Activated naive CD8-positive, alpha-beta T cell treated with anti-CD3 and anti-CD28 coated beads, Interleukin-2, amount 10 ng/mL, durations not matched to agents 7 days and 5 days (primary cell): ENCODE measurements at regions not wholly inside any gene's neighbourhood (a gene's known extent, or its start where the extent isn't known, plus 50 kb on each side); places are given as distances from the start of the nearest gene placed in this dataset.

Experiments
- ATAC-seq: fragments of 150-1000 bp; cut with Tn5 transposase; one replicate; pipeline ENCODE4 v1.10.0; 2021; ENCODE audit warnings: low read depth, moderate library complexity
- POLR2A ChIA-PET: fragments of 350-600 bp; sonication (Branson Sonifier 250); formaldehyde crosslinking; loops from one replicate; lab custom pipeline; 2021; ENCODE audit warnings: antibody characterized with exemption; lab: Charles Lee
- DNase-seq: peaks from one replicate; pipeline ENCODE4 v3.0.0; 2021
- H3K27ac Mint-ChIP-seq: one replicate; pipeline ENCODE4 v1.8.0; 2022; ENCODE audit warnings: mild to moderate bottlenecking, mixed read lengths
- H3K27me3 Mint-ChIP-seq: one replicate; pipeline ENCODE4 v1.8.0; 2022; ENCODE audit warnings: mild to moderate bottlenecking, moderate library complexity, mixed read lengths
- H3K36me3 Mint-ChIP-seq: one replicate; pipeline ENCODE4 v1.8.0; 2021; ENCODE audit warnings: mild to moderate bottlenecking, mixed read lengths
- H3K4me1 Mint-ChIP-seq: one replicate; pipeline ENCODE4 v1.8.0; 2021; ENCODE audit warnings: mixed read lengths
- H3K4me3 Mint-ChIP-seq: one replicate; pipeline ENCODE4 v1.8.0; 2022; ENCODE audit warnings: mild to moderate bottlenecking, moderate library complexity, mixed read lengths
- H3K9me3 Mint-ChIP-seq: one replicate; pipeline ENCODE4 v1.8.0; 2021; ENCODE audit warnings: mixed read lengths

DNA sequence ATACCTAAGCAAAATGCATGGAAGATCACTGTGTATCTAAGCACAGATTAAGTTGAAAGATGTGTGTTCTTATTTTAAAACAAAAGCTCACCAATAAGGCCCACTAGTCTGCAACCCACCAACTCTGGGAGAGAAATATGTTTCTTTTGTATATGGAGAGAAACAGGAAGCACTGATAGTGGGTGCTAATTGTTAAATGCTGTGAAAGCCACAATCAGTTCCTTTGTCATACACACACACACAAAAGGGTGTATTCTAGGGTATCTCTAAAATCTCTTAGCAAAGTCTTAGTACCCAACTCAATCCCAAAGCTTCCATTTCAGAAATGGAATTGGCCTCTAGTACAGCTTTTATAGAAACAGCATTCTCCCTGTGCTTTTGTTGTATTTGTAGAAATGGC lies 272.7 kb upstream of the FLRT2 start:
- Mint-ChIP-seq H3K4me3 (no peak overlapping the region), H3K4me1 (no peaks in the 10 kb centered on the region), H3K27me3 (no peaks in the 10 kb centered on the region), H3K27ac (no peak overlapping the region), H3K9me3 (peaks cover 1% of the 10 kb centered on the region), H3K36me3 (no peaks in the 10 kb centered on the region)
- ATAC-seq (no peak), DNase-seq (no peak)
- POLR2A ChIA-PET, result no interaction called here

DNA sequence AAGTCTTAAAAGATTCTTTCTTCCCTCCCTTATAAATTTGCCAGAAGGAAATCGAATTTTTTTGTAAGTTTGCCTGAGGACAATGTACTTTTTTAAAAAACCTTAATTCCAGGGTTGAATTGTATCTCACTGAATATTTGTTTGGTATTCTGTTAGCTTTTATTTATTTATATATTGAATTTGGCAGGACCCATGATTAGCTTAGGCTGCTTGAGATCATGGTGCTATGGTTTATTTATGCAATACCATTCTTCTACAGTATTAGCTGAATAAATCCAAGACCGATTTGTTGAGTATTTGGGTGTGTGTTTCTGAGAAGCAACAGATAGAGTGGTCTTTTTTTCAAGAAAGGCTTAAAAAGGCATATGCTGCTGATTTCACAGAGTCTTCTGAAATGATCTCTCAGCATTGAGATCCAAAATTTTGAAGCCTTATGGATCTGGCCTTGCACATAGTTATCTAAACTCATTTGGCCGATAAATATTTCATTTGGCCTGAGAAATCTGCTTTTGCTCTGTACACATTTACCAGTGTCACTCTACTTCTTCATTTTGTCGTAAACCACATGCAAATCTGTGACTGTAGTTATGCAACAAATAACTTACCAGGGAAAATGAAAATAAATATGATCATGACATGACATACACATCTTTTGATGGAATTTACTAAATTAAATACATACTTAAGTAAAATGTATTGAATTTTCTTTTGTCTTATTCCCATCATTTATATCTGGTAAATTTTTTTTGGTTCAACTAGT lies 265.8 kb upstream of the FLRT2 start:
- Mint-ChIP-seq H3K4me3 (no peak overlapping the region), H3K36me3 (no peaks in the 10 kb centered on the region), H3K27ac (no peak overlapping the region), H3K4me1 (no peaks in the 10 kb centered on the region), H3K27me3 (no peaks in the 10 kb centered on the region), H3K9me3 (peaks cover 3% of the 10 kb centered on the region)
- ATAC-seq, result no peak
- no peak for DNase-seq
- POLR2A ChIA-PET, result no interaction called here

GRCh38 chr14:85273099-85273677 lies 256.8 kb upstream of the FLRT2 start:
- ATAC-seq (no peak), DNase-seq (no peak)
- H3K4me3 Mint-ChIP-seq, result no peak overlapping the region
- H3K27ac Mint-ChIP-seq, result no peak overlapping the region
- no peaks in the 10 kb centered on the region for H3K27me3 Mint-ChIP-seq
- no peaks in the 10 kb centered on the region for H3K9me3 Mint-ChIP-seq
- POLR2A ChIA-PET, result no interaction called here
- no peaks in the 10 kb centered on the region for H3K36me3 Mint-ChIP-seq
- no peaks in the 10 kb centered on the region for H3K4me1 Mint-ChIP-seq

GRCh38 chr14:85273952-85274351 lies 256.0 kb upstream of the FLRT2 start:
- no peak for DNase-seq
- Mint-ChIP-seq H3K9me3 (no peaks in the 10 kb centered on the region), H3K4me1 (no peaks in the 10 kb centered on the region), H3K27me3 (no peaks in the 10 kb centered on the region), H3K27ac (no peak overlapping the region), H3K4me3 (no peak overlapping the region), H3K36me3 (no peaks in the 10 kb centered on the region)
- POLR2A ChIA-PET, result no interaction called here
- ATAC-seq, result no peak

GRCh38 chr14:85276161-85276978 lies 253.6 kb upstream of the FLRT2 start:
- Mint-ChIP-seq H3K27ac (no peak overlapping the region), H3K4me3 (no peak overlapping the region), H3K27me3 (no peaks in the 10 kb centered on the region), H3K4me1 (no peaks in the 10 kb centered on the region), H3K36me3 (no peaks in the 10 kb centered on the region), H3K9me3 (no peaks in the 10 kb centered on the region)
- DNase-seq (no peak), ATAC-seq (no peak)
- POLR2A ChIA-PET, result no interaction called here

GRCh38 chr14:85276979-85277228 lies 253.0 kb upstream of the FLRT2 start:
- POLR2A ChIA-PET, result no interaction called here
- DNase-seq (no peak), ATAC-seq (no peak)
- H3K4me3 Mint-ChIP-seq, result no peak overlapping the region
- no peak overlapping the region for H3K27ac Mint-ChIP-seq
- no peaks in the 10 kb centered on the region for H3K27me3 Mint-ChIP-seq
- H3K9me3 Mint-ChIP-seq, result no peaks in the 10 kb centered on the region
- H3K4me1 Mint-ChIP-seq, result no peaks in the 10 kb centered on the region
- no peaks in the 10 kb centered on the region for H3K36me3 Mint-ChIP-seq

DNA sequence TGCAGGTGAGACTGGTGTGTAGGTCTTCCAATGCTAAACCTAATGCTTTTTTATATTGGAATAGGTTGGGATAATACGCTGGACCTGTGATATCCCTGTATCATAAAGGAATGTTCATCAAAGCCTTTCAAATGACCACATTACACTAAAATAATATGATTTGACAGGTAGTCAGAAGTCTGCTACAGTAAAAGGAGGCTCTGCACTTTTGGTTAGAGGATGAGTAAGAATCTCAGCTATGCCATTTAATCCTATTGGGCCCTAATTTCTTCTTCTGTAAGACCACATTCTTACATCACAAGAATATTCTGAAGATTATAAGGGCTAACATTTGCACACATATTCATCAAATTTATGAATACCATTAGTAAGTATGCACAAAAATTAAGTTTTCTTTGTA lies 250.5 kb upstream of the FLRT2 start:
- Mint-ChIP-seq H3K27me3 (no peaks in the 10 kb centered on the region), H3K27ac (no peak overlapping the region), H3K9me3 (no peaks in the 10 kb centered on the region), H3K36me3 (no peaks in the 10 kb centered on the region), H3K4me3 (no peak overlapping the region), H3K4me1 (no peaks in the 10 kb centered on the region)
- POLR2A ChIA-PET, result no interaction called here
- DNase-seq (no peak), ATAC-seq (no peak)

GRCh38 chr14:85280074-85280473 lies 249.9 kb upstream of the FLRT2 start:
- Mint-ChIP-seq H3K36me3 (no peaks in the 10 kb centered on the region), H3K4me1 (no peaks in the 10 kb centered on the region), H3K9me3 (no peaks in the 10 kb centered on the region), H3K4me3 (no peak overlapping the region), H3K27ac (no peak overlapping the region), H3K27me3 (no peaks in the 10 kb centered on the region)
- DNase-seq, result no peak
- POLR2A ChIA-PET, result no interaction called here
- ATAC-seq, result no peak

DNA sequence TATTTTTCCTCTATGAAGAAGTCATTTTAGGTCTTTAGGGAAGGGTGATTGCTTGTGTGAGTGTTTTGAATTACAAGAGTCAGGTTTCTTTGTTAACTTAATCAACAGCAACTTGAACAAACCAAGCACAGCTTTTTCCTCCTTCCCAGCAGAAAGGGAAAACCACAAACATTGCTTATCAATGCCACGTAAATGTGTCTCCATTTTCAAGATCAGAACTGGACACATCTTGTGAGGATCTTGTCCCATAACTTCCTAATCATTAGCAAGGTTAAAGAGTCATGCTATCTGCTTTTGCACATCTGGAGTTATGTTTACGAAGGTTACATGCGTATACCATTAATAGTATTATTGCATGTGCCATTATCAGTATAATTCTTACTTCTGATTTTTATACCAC lies 248.0 kb upstream of the FLRT2 start:
- POLR2A ChIA-PET, result no interaction called here
- no peak overlapping the region for H3K27ac Mint-ChIP-seq
- no peak overlapping the region for H3K4me3 Mint-ChIP-seq
- DNase-seq (no peak), ATAC-seq (no peak)
- no peaks in the 10 kb centered on the region for H3K36me3 Mint-ChIP-seq
- H3K4me1 Mint-ChIP-seq, result no peaks in the 10 kb centered on the region
- H3K9me3 Mint-ChIP-seq, result no peaks in the 10 kb centered on the region
- no peaks in the 10 kb centered on the region for H3K27me3 Mint-ChIP-seq

GRCh38 chr14:85288041-85288440 lies 241.9 kb upstream of the FLRT2 start:
- Mint-ChIP-seq H3K4me1 (no peaks in the 10 kb centered on the region), H3K36me3 (no peaks in the 10 kb centered on the region), H3K4me3 (no peak overlapping the region), H3K27me3 (no peaks in the 10 kb centered on the region), H3K27ac (no peak overlapping the region), H3K9me3 (peaks cover 2% of the 10 kb centered on the region)
- no peak for ATAC-seq
- POLR2A ChIA-PET, result no interaction called here
- DNase-seq, result no peak

GRCh38 chr14:85291731-85292130 lies 238.2 kb upstream of the FLRT2 start:
- ATAC-seq (no peak), DNase-seq (no peak)
- Mint-ChIP-seq H3K27ac (no peak overlapping the region), H3K27me3 (no peaks in the 10 kb centered on the region), H3K4me3 (no peak overlapping the region), H3K9me3 (peaks cover 2% of the 10 kb centered on the region), H3K4me1 (no peaks in the 10 kb centered on the region), H3K36me3 (no peaks in the 10 kb centered on the region)
- POLR2A ChIA-PET, result no interaction called here

DNA sequence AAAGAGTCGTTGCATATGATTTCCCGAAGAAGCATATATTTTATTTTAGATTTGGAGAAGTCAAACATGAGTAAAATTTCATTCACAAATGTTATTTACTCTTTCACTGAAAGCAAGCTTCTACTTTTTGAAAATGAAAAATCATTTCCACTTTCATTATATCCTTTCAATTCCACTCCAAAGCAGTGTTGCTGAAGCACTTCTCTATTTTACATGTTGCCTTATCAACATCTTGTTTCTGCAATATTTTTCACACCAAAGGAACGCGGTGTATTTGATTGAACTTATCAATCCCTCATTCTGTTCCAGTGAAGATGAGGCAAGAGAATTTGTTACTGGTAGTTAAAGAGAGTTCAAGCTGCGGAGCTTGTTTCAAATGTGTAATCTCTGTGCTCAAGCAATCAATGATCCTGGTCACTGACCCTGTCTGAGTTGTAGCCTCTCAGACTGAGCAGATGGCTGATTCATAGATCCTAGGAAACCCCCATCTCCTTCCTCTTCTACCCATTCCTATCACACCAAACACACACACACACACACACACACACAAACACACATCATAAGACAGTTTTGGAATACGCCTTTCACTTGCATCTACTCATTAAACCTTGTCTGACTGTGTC lies 236.2 kb upstream of the FLRT2 start:
- DNase-seq, result no peak
- no peak for ATAC-seq
- POLR2A ChIA-PET, result no interaction called here
- H3K9me3 Mint-ChIP-seq, result peaks cover 1% of the 10 kb centered on the region
- no peaks in the 10 kb centered on the region for H3K36me3 Mint-ChIP-seq
- H3K27ac Mint-ChIP-seq, result no peak overlapping the region
- no peaks in the 10 kb centered on the region for H3K4me1 Mint-ChIP-seq
- no peaks in the 10 kb centered on the region for H3K27me3 Mint-ChIP-seq
- H3K4me3 Mint-ChIP-seq, result no peak overlapping the region

DNA sequence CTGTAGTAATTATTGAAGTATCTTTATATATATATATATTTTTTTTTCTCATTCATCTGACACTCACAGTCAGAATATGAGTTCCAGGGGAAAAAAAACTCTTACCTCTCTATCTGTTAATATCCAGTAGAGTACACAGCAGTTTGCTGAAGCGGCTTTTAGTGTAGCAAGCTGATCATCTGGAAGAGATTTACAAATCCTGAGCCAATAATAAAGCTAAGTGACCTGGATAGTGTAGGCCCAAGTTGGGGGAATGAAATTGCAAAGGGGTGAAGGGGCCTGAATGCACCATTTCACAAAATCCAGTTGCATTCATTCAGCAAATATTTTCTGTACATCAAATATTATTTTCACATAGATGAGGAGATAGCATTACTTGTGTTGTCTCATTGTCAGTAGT lies 234.6 kb upstream of the FLRT2 start:
- Mint-ChIP-seq H3K9me3 (peaks cover 6% of the 10 kb centered on the region), H3K36me3 (no peaks in the 10 kb centered on the region)
- POLR2A ChIA-PET, result no interaction called here

More for the DNA sequence above, 234.6 kb upstream of the FLRT2 start:
- H3K27me3 Mint-ChIP-seq, result no peaks in the 10 kb centered on the region
- H3K4me1 Mint-ChIP-seq, result no peaks in the 10 kb centered on the region
- no peak for ATAC-seq
- DNase-seq, result no peak
- no peak overlapping the region for H3K27ac Mint-ChIP-seq
- no peak overlapping the region for H3K4me3 Mint-ChIP-seq
